Neural progenitor cell (in vitro differentiated cells): ENCODE measurements at regions not wholly inside any gene's neighbourhood (a gene's known extent, or its start where the extent isn't known, plus 50 kb on each side); places are given as distances from the start of the nearest gene placed in this dataset.
"Not testable (repeated sequence)": the region's sequence is repeated elsewhere in the genome, so short reads cannot be mapped to it uniquely, and the experiment has no call there.

Experiments used
- EZH2 ChIP-seq: fragments of 200-600 bp; sonication (generic); IDR thresholded peaks from 2 replicates; pipeline ENCODE4 v1.6.1; 2017; ENCODE audit warnings: antibody characterized with exemption, mild to moderate bottlenecking, moderate library complexity
- EZH2phosphoT487 ChIP-seq: fragments of 200-600 bp; sonication (generic); IDR thresholded peaks from 2 replicates; pipeline ENCODE4 v1.6.1; 2017; ENCODE audit warnings: antibody characterized with exemption
- TF ChIP-seq, protein P1 (sequence below): fragments of 200-600 bp; sonication (generic); IDR thresholded peaks from 2 replicates; pipeline ENCODE4 v1.5.1; 2017; ENCODE audit warnings: antibody characterized with exemption, mild to moderate bottlenecking

DNA sequence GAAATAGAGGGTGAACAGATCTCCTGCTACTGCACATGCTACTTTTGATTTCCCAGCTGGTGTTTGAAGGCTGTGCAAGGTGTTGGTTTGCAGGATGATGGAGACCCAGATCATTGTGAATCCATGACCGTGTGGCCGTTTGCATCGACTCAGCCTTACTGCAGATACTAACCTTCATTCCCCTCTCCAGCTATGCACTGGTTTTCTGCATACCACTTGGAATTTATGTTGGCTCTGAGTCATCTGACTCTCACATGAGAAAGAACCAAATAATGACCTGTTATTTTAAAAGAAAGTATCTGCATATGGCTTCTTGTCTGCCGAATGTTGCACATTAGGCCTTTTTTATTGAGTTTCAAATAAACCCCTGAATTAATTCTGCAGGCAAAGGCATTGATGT is 183.3 kb upstream of the PRKX start:
- TF ChIP-seq, protein P1, sequence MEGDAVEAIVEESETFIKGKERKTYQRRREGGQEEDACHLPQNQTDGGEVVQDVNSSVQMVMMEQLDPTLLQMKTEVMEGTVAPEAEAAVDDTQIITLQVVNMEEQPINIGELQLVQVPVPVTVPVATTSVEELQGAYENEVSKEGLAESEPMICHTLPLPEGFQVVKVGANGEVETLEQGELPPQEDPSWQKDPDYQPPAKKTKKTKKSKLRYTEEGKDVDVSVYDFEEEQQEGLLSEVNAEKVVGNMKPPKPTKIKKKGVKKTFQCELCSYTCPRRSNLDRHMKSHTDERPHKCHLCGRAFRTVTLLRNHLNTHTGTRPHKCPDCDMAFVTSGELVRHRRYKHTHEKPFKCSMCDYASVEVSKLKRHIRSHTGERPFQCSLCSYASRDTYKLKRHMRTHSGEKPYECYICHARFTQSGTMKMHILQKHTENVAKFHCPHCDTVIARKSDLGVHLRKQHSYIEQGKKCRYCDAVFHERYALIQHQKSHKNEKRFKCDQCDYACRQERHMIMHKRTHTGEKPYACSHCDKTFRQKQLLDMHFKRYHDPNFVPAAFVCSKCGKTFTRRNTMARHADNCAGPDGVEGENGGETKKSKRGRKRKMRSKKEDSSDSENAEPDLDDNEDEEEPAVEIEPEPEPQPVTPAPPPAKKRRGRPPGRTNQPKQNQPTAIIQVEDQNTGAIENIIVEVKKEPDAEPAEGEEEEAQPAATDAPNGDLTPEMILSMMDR, result not testable (repeated sequence)
- TF ChIP-seq EZH2, EZH2phosphoT487: not testable (repeated sequence)
